Spleen (tissue), 7 donors: ENCODE measurements at regions not wholly inside any gene's neighbourhood (a gene's known extent, or its start where the extent isn't known, plus 50 kb on each side); places are given as distances from the start of the nearest gene placed in this dataset.

ENCODE experiments used
- POLR2A ChIP-seq, 3 donors: fragments of 450-650 bp; IDR thresholded peaks; one replicate each; pipeline ENCODE4 v1.5.1; 2017; ENCODE audit warnings: antibody characterized with exemption in 3 of 3, mild to moderate bottlenecking in 1 of 3
- POLR2AphosphoS5 ChIP-seq, 3 donors: sonication (generic); formaldehyde crosslinking; IDR thresholded peaks; one replicate each; pipeline ENCODE4 v1.5.1; 2017; ENCODE audit warnings: antibody characterized with exemption in 3 of 3
- TF ChIP-seq, protein P1 (sequence below), 11 experiments: fragments of 200-600 bp in 7 of 11; fragments of 450-650 bp in 4 of 11; sonication (generic) in 4 of 11; IDR thresholded peaks in 8 of 11; conservative IDR thresholded peaks in 3 of 11; 1 replicate in 7 of 11; 2 replicates in 4 of 11; pipeline versions ENCODE4 v1.4.0 to v1.8.0; 2016 to 2021; ENCODE audit warnings: antibody characterized with exemption in 11 of 11, inconsistent platforms in 4 of 11, mild to moderate bottlenecking in 1 of 11
- donor health status: DM: no; HTN: no; CAD: no; lungs with moderate emphysema.
- donor health status: DM: no; HTN: no; CAD: no.
- donor health status: DM: no; HTN: no; CAD: no.

DNA sequence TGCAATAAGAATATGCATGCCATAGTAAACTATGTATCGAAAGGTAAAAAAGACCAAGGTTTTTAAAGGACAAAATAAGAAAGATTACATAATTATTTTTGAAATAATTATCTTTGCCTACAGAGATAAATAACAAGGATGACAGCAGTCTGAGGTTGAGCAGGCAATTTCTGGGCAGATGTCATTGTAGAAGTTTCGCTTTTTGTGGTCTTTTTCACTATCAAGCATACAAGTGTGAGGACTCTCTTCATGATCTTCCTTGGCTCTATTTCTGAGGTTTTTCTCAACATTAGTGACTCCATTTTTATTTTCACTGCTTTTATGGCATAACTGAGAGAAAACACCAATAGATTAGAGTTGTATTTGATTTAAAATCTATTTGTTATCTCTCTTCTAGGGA, 1337.9 kb upstream of the EPHA6 start:
- TF ChIP-seq, protein P1, sequence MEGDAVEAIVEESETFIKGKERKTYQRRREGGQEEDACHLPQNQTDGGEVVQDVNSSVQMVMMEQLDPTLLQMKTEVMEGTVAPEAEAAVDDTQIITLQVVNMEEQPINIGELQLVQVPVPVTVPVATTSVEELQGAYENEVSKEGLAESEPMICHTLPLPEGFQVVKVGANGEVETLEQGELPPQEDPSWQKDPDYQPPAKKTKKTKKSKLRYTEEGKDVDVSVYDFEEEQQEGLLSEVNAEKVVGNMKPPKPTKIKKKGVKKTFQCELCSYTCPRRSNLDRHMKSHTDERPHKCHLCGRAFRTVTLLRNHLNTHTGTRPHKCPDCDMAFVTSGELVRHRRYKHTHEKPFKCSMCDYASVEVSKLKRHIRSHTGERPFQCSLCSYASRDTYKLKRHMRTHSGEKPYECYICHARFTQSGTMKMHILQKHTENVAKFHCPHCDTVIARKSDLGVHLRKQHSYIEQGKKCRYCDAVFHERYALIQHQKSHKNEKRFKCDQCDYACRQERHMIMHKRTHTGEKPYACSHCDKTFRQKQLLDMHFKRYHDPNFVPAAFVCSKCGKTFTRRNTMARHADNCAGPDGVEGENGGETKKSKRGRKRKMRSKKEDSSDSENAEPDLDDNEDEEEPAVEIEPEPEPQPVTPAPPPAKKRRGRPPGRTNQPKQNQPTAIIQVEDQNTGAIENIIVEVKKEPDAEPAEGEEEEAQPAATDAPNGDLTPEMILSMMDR (IDR thresholded peaks at IDR 0.05 in 8 of 11, conservative IDR thresholded peaks at IDR 0.05 in 3 of 11): no peak
- TF ChIP-seq POLR2A (IDR thresholded peaks at IDR 0.05) (no peak), POLR2AphosphoS5 (IDR thresholded peaks at IDR 0.05) (no peak)
